H1 (cell line): ENCODE measurements at regions not wholly inside any gene's neighbourhood (a gene's known extent, or its start where the extent isn't known, plus 50 kb on each side); places are given as distances from the start of the nearest gene placed in this dataset.

Experiments
- CTCF ChIA-PET: fragments of 300-600 bp; sonication (Branson Sonifier 250); formaldehyde crosslinking; loops from one replicate; lab custom pipeline; 2021; ENCODE audit not compliant: partially characterized antibody; lab: Charles Lee
- POLR2A ChIA-PET: fragments of 300-600 bp; sonication (Branson Sonifier 250); formaldehyde crosslinking; loops from one replicate; lab custom pipeline; 2021; ENCODE audit warnings: inconsistent platforms; ENCODE audit not compliant: partially characterized antibody; lab: Charles Lee
- DNase-seq, 2 experiments: peaks; one replicate each; pipeline versions ENCODE4 v3.0.0 to v3.0.0-alpha.2; 2010 to 2022; ENCODE audit warnings: low spot score in 2 of 2, low read depth in 1 of 2, mixed read lengths in 1 of 2
- FAIRE-seq: peaks from 2 replicates; lab custom pipeline; 2011; peaks lifted over from hg19 to GRCh38; lab: Jason Lieb, UNC
- H2AFZ ChIP-seq: 2 replicates; pipeline ENCODE4 v1.8.1; 2012; ENCODE audit warnings: low read length, inconsistent platforms
- H2AK5ac ChIP-seq: 2 replicates; pipeline ENCODE4 v1.6.1; 2013; ENCODE audit warnings: low read depth, low read length
- H2BK120ac ChIP-seq: replicated peaks from 2 replicates; pipeline ENCODE3; 2013; ENCODE audit warnings: low read depth, low read length, inconsistent platforms
- H2BK12ac ChIP-seq: 2 replicates; pipeline ENCODE4 v1.6.1; 2013; ENCODE audit warnings: low read depth, low read length
- H2BK15ac ChIP-seq: 2 replicates; pipeline ENCODE4 v1.6.1; 2013; ENCODE audit warnings: low read length
- H2BK20ac ChIP-seq: 2 replicates; pipeline ENCODE4 v1.6.1; 2013; ENCODE audit warnings: low read length
- H2BK5ac ChIP-seq: 2 replicates; pipeline ENCODE4 v1.6.1; 2013; ENCODE audit warnings: low read depth, low read length
- H3K14ac ChIP-seq: 2 replicates; pipeline ENCODE4 v1.6.1; 2013; ENCODE audit warnings: inconsistent platforms; ENCODE audit not compliant: insufficient read length
- H3K18ac ChIP-seq: 2 replicates; pipeline ENCODE4 v1.6.1; 2013; ENCODE audit warnings: low read length; ENCODE audit errors: extremely low read depth
- H3K23ac ChIP-seq: 2 replicates; pipeline ENCODE4 v1.6.1; 2013; ENCODE audit warnings: inconsistent platforms; ENCODE audit not compliant: insufficient read length
- H3K23me2 ChIP-seq: 2 replicates; pipeline ENCODE4 v1.6.1; 2013; ENCODE audit warnings: low read depth, low read length
- H3K27ac ChIP-seq: 2 replicates; pipeline ENCODE4 v1.6.1; 2011; ENCODE audit warnings: low read depth, low read length, inconsistent platforms
- H3K27me3 ChIP-seq, 4 experiments: replicated peaks in 1 of 4; 1 replicate in 1 of 4; 2 replicates in 3 of 4; pipeline versions ENCODE4 v1.6.1 to v1.8.1; 2011 to 2013; ENCODE audit warnings: low read length in 3 of 4, mild to moderate bottlenecking in 3 of 4, inconsistent platforms in 2 of 4, mixed read lengths in 2 of 4, moderate library complexity in 1 of 4; ENCODE audit not compliant: control insufficient read depth in 3 of 4, insufficient read depth in 3 of 4; ENCODE audit errors: extremely low read depth in 1 of 4
- H3K36me3 ChIP-seq, 4 experiments: 2 replicates each; pipeline versions ENCODE4 v1.6.1 to v1.8.1; 2011 to 2013; ENCODE audit warnings: mild to moderate bottlenecking in 4 of 4, low read length in 3 of 4, moderate library complexity in 2 of 4, control low read depth in 1 of 4, inconsistent platforms in 1 of 4; ENCODE audit not compliant: insufficient read depth in 4 of 4, control insufficient read depth in 2 of 4
- H3K4ac ChIP-seq: replicated peaks from 2 replicates; pipeline ENCODE3; 2013; ENCODE audit warnings: low read length, low read depth, mixed read lengths, inconsistent platforms; ENCODE audit not compliant: insufficient read length
- H3K4me1 ChIP-seq, 4 experiments: replicated peaks in 1 of 4; 1 replicate in 1 of 4; 2 replicates in 3 of 4; pipeline versions ENCODE4 v1.6.1 to v1.8.1; 2011 to 2013; ENCODE audit warnings: low read length in 3 of 4, inconsistent platforms in 2 of 4, mixed read lengths in 1 of 4; ENCODE audit not compliant: insufficient read depth in 4 of 4, control insufficient read depth in 3 of 4
- H3K4me2 ChIP-seq, 2 experiments: 2 replicates each; pipeline versions ENCODE4 v1.6.1 to v1.8.1; 2011 to 2013; ENCODE audit warnings: low read depth in 2 of 2, low read length in 2 of 2, control low read depth in 1 of 2, inconsistent platforms in 1 of 2, mild to moderate bottlenecking in 1 of 2; ENCODE audit not compliant: insufficient read depth in 1 of 2
- H3K4me3 ChIP-seq, 4 experiments: fragments of 200-600, 300-600 bp in 1 of 4; sonication (generic), shearing (Covaris generic), sonication (Bioruptor Twin) in 1 of 4; 2 replicates each; pipeline versions ENCODE4 v1.5.1 to v1.8.1; 2011 to 2016; ENCODE audit warnings: low read length in 4 of 4, low read depth in 3 of 4, control low read depth in 2 of 4, inconsistent platforms in 2 of 4, mild to moderate bottlenecking in 2 of 4, mixed read lengths in 1 of 4, moderate library complexity in 1 of 4; ENCODE audit not compliant: insufficient read depth in 2 of 4; ENCODE audit errors: extremely low read depth in 1 of 4
- H3K56ac ChIP-seq: replicated peaks from 2 replicates; pipeline ENCODE3; 2013; ENCODE audit warnings: low read depth, mild to moderate bottlenecking, mixed read lengths, low read length, inconsistent platforms; ENCODE audit not compliant: insufficient read length
- H3K79me1 ChIP-seq: 2 replicates; pipeline ENCODE4 v1.6.1; 2013; ENCODE audit warnings: low read depth, low read length, control low read depth
- H3K79me2 ChIP-seq, 2 experiments: 2 replicates each; pipeline versions ENCODE4 v1.6.1 to v1.8.1; 2012 to 2013; ENCODE audit warnings: low read length in 2 of 2, mild to moderate bottlenecking in 2 of 2, inconsistent platforms in 1 of 2; ENCODE audit not compliant: insufficient read depth in 2 of 2, control insufficient read depth in 1 of 2
- H3K9ac ChIP-seq, 4 experiments: replicated peaks in 1 of 4; 1 replicate in 1 of 4; 2 replicates in 3 of 4; pipeline versions ENCODE4 v1.6.1 to v1.8.1; 2011 to 2013; ENCODE audit warnings: low read depth in 3 of 4, low read length in 3 of 4, control low read depth in 2 of 4, mild to moderate bottlenecking in 2 of 4, moderate library complexity in 2 of 4, inconsistent platforms in 1 of 4; ENCODE audit errors: extremely low read depth in 1 of 4
- H3K9me3 ChIP-seq, 2 experiments: 2 replicates each; pipeline versions ENCODE4 v1.6.1 to v1.8.1; 2012 to 2013; ENCODE audit warnings: mild to moderate bottlenecking in 2 of 2, moderate library complexity in 2 of 2, control low read depth in 1 of 2, inconsistent platforms in 1 of 2, low read depth in 1 of 2, low read length in 1 of 2, mixed read lengths in 1 of 2; ENCODE audit not compliant: insufficient read depth in 2 of 2
- H4K20me1 ChIP-seq, 2 experiments: replicated peaks in 1 of 2; 2 replicates each; pipeline versions ENCODE3 to v1.8.1; 2011 to 2013; ENCODE audit warnings: inconsistent platforms in 2 of 2, low read length in 2 of 2, mild to moderate bottlenecking in 1 of 2; ENCODE audit not compliant: insufficient read depth in 2 of 2, control insufficient read depth in 1 of 2
- H4K5ac ChIP-seq: 2 replicates; pipeline ENCODE4 v1.6.1; 2013; ENCODE audit warnings: low read length, low read depth, mixed read lengths, inconsistent platforms; ENCODE audit not compliant: insufficient read length
- H4K8ac ChIP-seq: 2 replicates; pipeline ENCODE4 v1.8.0; 2013; ENCODE audit warnings: mild to moderate bottlenecking, moderate library complexity, low read length, inconsistent platforms; ENCODE audit not compliant: insufficient read depth; ENCODE audit errors: extremely low read depth
- H4K91ac ChIP-seq: replicated peaks from 2 replicates; pipeline ENCODE3; 2013; ENCODE audit warnings: low read length, mixed read lengths, inconsistent platforms; ENCODE audit not compliant: insufficient read length
- ATF3 ChIP-seq: IDR thresholded peaks from 2 replicates; pipeline ENCODE4 v1.6.1; 2011; ENCODE audit warnings: low read depth, mild to moderate bottlenecking, low read length; ENCODE audit not compliant: insufficient read depth
- CREB1 ChIP-seq: IDR thresholded peaks from 2 replicates; pipeline ENCODE4 v1.6.1; 2012; ENCODE audit warnings: inconsistent platforms
- EGR1 ChIP-seq: IDR thresholded peaks from 2 replicates; pipeline ENCODE4 v1.6.1; 2011; ENCODE audit warnings: low read depth, low read length, borderline replicate concordance
- PHF8 ChIP-seq: fragments of 200-600 bp; sonication (generic); conservative IDR thresholded peaks from 2 replicates; pipeline ENCODE4 v1.7.1; 2012; ENCODE audit warnings: low read depth, mild to moderate bottlenecking, inconsistent platforms, low read length, moderate library complexity
- POLR2AphosphoS5 ChIP-seq: IDR thresholded peaks from 2 replicates; pipeline ENCODE4 v1.6.1; 2011; ENCODE audit warnings: low read depth, low read length
- RAD21 ChIP-seq, 2 experiments: IDR thresholded peaks in 1 of 2; conservative IDR thresholded peaks in 1 of 2; 2 replicates each; pipeline ENCODE4 v1.6.1; 2011; ENCODE audit warnings: low read depth in 2 of 2, low read length in 2 of 2, improper control_type of control experiment in 1 of 2, inconsistent platforms in 1 of 2, mild to moderate bottlenecking in 1 of 2, moderate library complexity in 1 of 2
- USF2 ChIP-seq: IDR thresholded peaks from 2 replicates; pipeline ENCODE4 v1.6.1; 2011; ENCODE audit warnings: low read length, improper control_type of control experiment
- YY1 ChIP-seq: IDR thresholded peaks from 2 replicates; pipeline ENCODE4 v1.6.1; 2011; ENCODE audit warnings: low read depth, mild to moderate bottlenecking, low read length
- WGBS, 2 experiments: shearing (Covaris generic) in 1 of 2; methylation state at CpG; one replicate each; pipeline versions ENCODE4 v1.1.6 to v1.1.7; 2013 to 2015; ENCODE audit warnings: low lambda C conversion rate in 2 of 2, mixed read lengths in 2 of 2, inconsistent platforms in 1 of 2, low coverage in 1 of 2, missing lambda C conversion rate in 1 of 2; ENCODE audit not compliant: insufficient replicate concordance in 2 of 2, insufficient coverage in 1 of 2, insufficient read length in 1 of 2; ENCODE audit errors: extremely low coverage in 1 of 2, missing lambda C conversion rate in 1 of 2; 5-methylcytosine and 5-hydroxymethylcytosine counted together

- Histone ChIP-seq H4K91ac (no peak overlapping the region), H3K14ac (no peak overlapping the region), H2BK120ac (no peak overlapping the region), H3K23ac (no peak overlapping the region), H3K4ac (no peak overlapping the region), H2BK15ac (no peak overlapping the region), H3K4me2 (no peak overlapping the region), H3K18ac (no peak overlapping the region), H3K9ac (no peak overlapping the region), H2AK5ac (no peak overlapping the region), H3K27ac (no peak overlapping the region), H2BK5ac (no peak overlapping the region), H3K4me1 (peaks cover 1 to 5% (median 2%) of the 10 kb centered on the region in 4 experiments; a peak in 3 of 7 replicates), H3K36me3 (no peaks in the 10 kb centered on the region), H4K5ac (no peak overlapping the region), H3K79me2 (0 out of 4 replicates have a peak, but pooled peaks cover 0 to under 1% of the 10 kb centered on the region in 2 experiments), H4K8ac (no peak overlapping the region), H2BK20ac (no peak overlapping the region), H3K56ac (no peak overlapping the region), H3K27me3 (no peaks in the 10 kb centered on the region), H4K20me1 (no peaks in the 10 kb centered on the region), H3K9me3 (no peaks in the 10 kb centered on the region), H3K4me3 (no peak overlapping the region), H2AFZ (no peak overlapping the region), H3K23me2 (no peaks in the 10 kb centered on the region), H3K79me1 (no peaks in the 10 kb centered on the region), H2BK12ac (no peak overlapping the region)
- CTCF ChIA-PET, result interaction anchor here (0.7 to 1.2 kb wide), 5 partner anchors 17 to 119 kb away, joined by 3 to 4 read pairs (median 3); no protein-coding TSS in a partner anchor
- DNase-seq, result no peak
- TF ChIP-seq USF2, result no peak
- TF ChIP-seq ATF3, result no peak
- TF ChIP-seq PHF8, result no peak
- TF ChIP-seq CREB1, result no peak
- TF ChIP-seq POLR2AphosphoS5, result no peak
- TF ChIP-seq EGR1, result no peak
- TF ChIP-seq RAD21 (IDR thresholded peaks at IDR 0.05 in 1 of 2, conservative IDR thresholded peaks at IDR 0.05 in 1 of 2; ENCODE audit: low read depth in 2 of 2, low read length in 2 of 2), result no peak
- no peak for TF ChIP-seq YY1
- POLR2A ChIA-PET, result interaction anchor here (0.8 to 0.9 kb wide), 2 partner anchors 12 to 16 kb away, joined by 3 to 4 read pairs; no protein-coding TSS in a partner anchor
- no peak for FAIRE-seq
- WGBS, 2 experiments, result 78% methylated on average over 12 of the region's 12 CpGs; no CpG with 5 or more reads in 1 of the 2 experiments
Observed at GRCh38 chr4:112881842-112882241, 167.6 kb upstream of the ANK2 start.
